Suprapubic skin (tissue), 4 donors: ENCODE measurements at regions not wholly inside any gene's neighbourhood (a gene's known extent, or its start where the extent isn't known, plus 50 kb on each side); places are given as distances from the start of the nearest gene placed in this dataset.

ENCODE experiments used
- EP300 ChIP-seq: sonication (generic); formaldehyde crosslinking; IDR thresholded peaks from one replicate; pipeline ENCODE4 v1.6.1; 2017; ENCODE audit warnings: antibody characterized with exemption
- POLR2A ChIP-seq, 2 donors: fragments of 450-650 bp; IDR thresholded peaks; one replicate each; pipeline ENCODE4 v1.6.1; 2017; ENCODE audit warnings: antibody characterized with exemption in 2 of 2, mild to moderate bottlenecking in 2 of 2, moderate library complexity in 2 of 2
- POLR2AphosphoS5 ChIP-seq, 3 donors: sonication (generic); formaldehyde crosslinking; IDR thresholded peaks; one replicate each; pipeline ENCODE4 v1.6.1; 2017; ENCODE audit warnings: antibody characterized with exemption in 3 of 3
- TF ChIP-seq, protein P1 (sequence below), 2 donors: fragments of 200-600 bp in 1 of 2; fragments of 450-650 bp in 1 of 2; sonication (generic) in 1 of 2; IDR thresholded peaks; one replicate each; pipeline ENCODE4 v1.5.1; 2016 to 2019; ENCODE audit warnings: antibody characterized with exemption in 2 of 2, mild to moderate bottlenecking in 1 of 2, moderate library complexity in 1 of 2

DNA sequence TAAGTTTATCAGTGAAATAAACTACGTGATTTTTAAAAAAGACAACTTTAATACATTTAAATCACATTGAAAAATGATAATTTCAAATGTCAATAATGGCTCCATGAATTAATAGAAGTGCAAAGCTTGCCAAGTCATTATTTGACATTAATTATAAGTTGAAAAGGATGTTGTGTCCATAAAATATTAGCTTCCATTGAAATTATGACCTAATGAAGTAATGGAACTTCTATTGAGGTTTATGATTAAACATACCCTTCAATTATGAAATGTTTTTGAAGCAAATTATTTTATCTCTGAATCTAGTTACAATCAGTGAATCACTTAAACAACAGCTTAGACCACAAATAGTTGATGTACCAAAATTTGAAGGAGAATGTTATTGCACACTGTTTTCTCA, 144.2 kb downstream of the SLITRK6 start:
- TF ChIP-seq, protein P1, sequence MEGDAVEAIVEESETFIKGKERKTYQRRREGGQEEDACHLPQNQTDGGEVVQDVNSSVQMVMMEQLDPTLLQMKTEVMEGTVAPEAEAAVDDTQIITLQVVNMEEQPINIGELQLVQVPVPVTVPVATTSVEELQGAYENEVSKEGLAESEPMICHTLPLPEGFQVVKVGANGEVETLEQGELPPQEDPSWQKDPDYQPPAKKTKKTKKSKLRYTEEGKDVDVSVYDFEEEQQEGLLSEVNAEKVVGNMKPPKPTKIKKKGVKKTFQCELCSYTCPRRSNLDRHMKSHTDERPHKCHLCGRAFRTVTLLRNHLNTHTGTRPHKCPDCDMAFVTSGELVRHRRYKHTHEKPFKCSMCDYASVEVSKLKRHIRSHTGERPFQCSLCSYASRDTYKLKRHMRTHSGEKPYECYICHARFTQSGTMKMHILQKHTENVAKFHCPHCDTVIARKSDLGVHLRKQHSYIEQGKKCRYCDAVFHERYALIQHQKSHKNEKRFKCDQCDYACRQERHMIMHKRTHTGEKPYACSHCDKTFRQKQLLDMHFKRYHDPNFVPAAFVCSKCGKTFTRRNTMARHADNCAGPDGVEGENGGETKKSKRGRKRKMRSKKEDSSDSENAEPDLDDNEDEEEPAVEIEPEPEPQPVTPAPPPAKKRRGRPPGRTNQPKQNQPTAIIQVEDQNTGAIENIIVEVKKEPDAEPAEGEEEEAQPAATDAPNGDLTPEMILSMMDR (IDR thresholded peaks at IDR 0.05), result no peak
- TF ChIP-seq POLR2AphosphoS5 (IDR thresholded peaks at IDR 0.05) (no peak), EP300 (no peak), POLR2A (IDR thresholded peaks at IDR 0.05) (no peak)
